ENCODE measurements at regions not wholly inside any gene's neighbourhood (a gene's known extent, or its start where the extent isn't known, plus 50 kb on each side); places are given as distances from the start of the nearest gene placed in this dataset.

- no peak overlapping the region for H2BK120ac ChIP-seq (ENCODE audit: low read depth, low read length)
- no peak overlapping the region for H2AFZ ChIP-seq (replicated peaks; ENCODE audit: low read length, poor library complexity)
- no peak overlapping the region for H4K5ac ChIP-seq (ENCODE audit: low read depth, low read length)
- no peak overlapping the region for H4K91ac ChIP-seq (ENCODE audit: insufficient read depth, low read depth, low read length)
- H4K8ac ChIP-seq (ENCODE audit: low read depth in 2 of 2, low read length in 2 of 2): no peak overlapping the region
- no peak overlapping the region for H3K4ac ChIP-seq (ENCODE audit: low read depth, low read length)
- in situ Hi-C loops (cut with MboI; ENCODE audit: low sequenced_read_pairs): no loop called here
- H3K9me1 ChIP-seq (ENCODE audit: insufficient read depth, low read length): no peaks in the 10 kb centered on the region
- no peak overlapping the region for H3K4me2 ChIP-seq (ENCODE audit: low read depth, low read length)
- H3K4me1 ChIP-seq (ENCODE audit: control insufficient read depth, insufficient read depth, low read length): no peaks in the 10 kb centered on the region
- BruUV-seq (replicated peaks): no TSS peak
- no peaks in the 10 kb centered on the region for H3K27me3 ChIP-seq (ENCODE audit: control insufficient read depth, insufficient read depth, low read length)
- 40% methylated on average over 1 of the region's 4 CpGs; no CpG with 5 or more reads in 1 of the 2 experiments for WGBS, 2 experiments (ENCODE audit: extremely low coverage in 2 of 2, insufficient read length in 1 of 2)
- no peak overlapping the region for H2BK20ac ChIP-seq (ENCODE audit: low read depth, low read length)
- no peak overlapping the region for H3K23ac ChIP-seq (ENCODE audit: low read depth, low read length)
- H3K9ac ChIP-seq (ENCODE audit: low read depth, low read length): no peak overlapping the region
- intact Hi-C loops (cut with micrococcal nuclease): no loop called here
- dilution Hi-C loops (cut with HindIII; ENCODE audit: low sequenced_read_pairs, unreplicated experiment): no loop called here
- CTCF ChIA-PET: no interaction called here
- TF ChIP-seq SMC3 (IDR thresholded peaks at IDR 0.05; ENCODE audit: low read depth, low read length) (no peak), CEBPB (IDR thresholded peaks at IDR 0.05; ENCODE audit: low read depth, low read length) (no peak), MAZ (IDR thresholded peaks at IDR 0.05; ENCODE audit: borderline replicate concordance, low read depth, low read length) (no peak), NFE2L2 (IDR thresholded peaks at IDR 0.05; ENCODE audit: low read depth, low read length) (no peak), MAFK (IDR thresholded peaks at IDR 0.05; ENCODE audit: low read depth, low read length) (no peak), MXI1 (IDR thresholded peaks at IDR 0.05; ENCODE audit: borderline replicate concordance, low read depth, low read length) (no peak), ELK1 (IDR thresholded peaks at IDR 0.05; ENCODE audit: borderline replicate concordance, low read depth, low read length) (no peak), CTCF (conservative IDR thresholded peaks at IDR 0.05; ENCODE audit: low read depth, low read length) (no peak), USF2 (IDR thresholded peaks at IDR 0.05; ENCODE audit: low read depth, low read length) (no peak), RFX5 (IDR thresholded peaks at IDR 0.05; ENCODE audit: low read depth, low read length) (no peak), FOS (IDR thresholded peaks at IDR 0.05; ENCODE audit: low read depth, low read length) (no peak)
- POLR2A ChIA-PET (ENCODE audit: unreplicated experiment): no interaction called here
- no peak overlapping the region for H2BK15ac ChIP-seq (ENCODE audit: low read depth, low read length)
- no peak overlapping the region for H3K14ac ChIP-seq (replicated peaks; ENCODE audit: low read depth, low read length)
- ATAC-seq (ENCODE audit: low read depth): no peak
- no peaks in the 10 kb centered on the region for H4K20me1 ChIP-seq (ENCODE audit: insufficient read depth, low read length)
- H2AK5ac ChIP-seq (ENCODE audit: low read depth, low read length): no peak overlapping the region
- H3K18ac ChIP-seq (ENCODE audit: low read depth, low read length): no peak overlapping the region
- no peak overlapping the region for H3K4me3 ChIP-seq (ENCODE audit: insufficient read depth, low read depth, low read length)
- H3K9me3 ChIP-seq (ENCODE audit: control insufficient read depth, insufficient read depth, low read length): peaks cover 42% of the 10 kb centered on the region
- H3K79me1 ChIP-seq (ENCODE audit: low read depth in 1 of 2, low read length in 2 of 2): no peaks in the 10 kb centered on the region
- DNase-seq: no peak
- H3K27ac ChIP-seq (ENCODE audit: insufficient read depth, low read length): no peak overlapping the region
- no peaks in the 10 kb centered on the region for H3K36me3 ChIP-seq (ENCODE audit: control insufficient read depth, insufficient read depth, low read length)
- H2BK5ac ChIP-seq (ENCODE audit: low read depth, low read length, poor library complexity, severe bottlenecking): no peak overlapping the region
- no peak overlapping the region for H2AK9ac ChIP-seq (replicated peaks; ENCODE audit: low read depth, low read length, poor library complexity)
- no peak overlapping the region for H3K56ac ChIP-seq (ENCODE audit: extremely low read depth, insufficient read depth, low read length)
Observed at GRCh38 chr10:131000743-131001142, 310.8 kb downstream of the TCERG1L start.
